GM12878 (cell line): ENCODE measurements at regions not wholly inside any gene's neighbourhood (a gene's known extent, or its start where the extent isn't known, plus 50 kb on each side); places are given as distances from the start of the nearest gene placed in this dataset.

ENCODE experiments used
- ATAC-seq: fragments of 200-7000 bp; cut with Tn5 transposase; 3 replicates; pipeline ENCODE4 v1.9.1; 2020; ENCODE audit warnings: mild to moderate bottlenecking, moderate library complexity
- BruUV-seq: library from RNA; stranded (reverse); fragments of 400-500 nt; replicated peaks from 2 replicates; lab custom pipeline; 2021; lab: Mats Ljungman, UMichigan
- CTCF ChIA-PET: fragments of 300-600 bp; sonication (Branson Sonifier 250); formaldehyde crosslinking; extraction: SDS; loops from one replicate; lab custom pipeline; 2021; ENCODE audit warnings: inconsistent platforms; lab: Yijun Ruan, JAX
- POLR2A ChIA-PET: fragments of 350-600 bp; formaldehyde crosslinking; extraction: SDS; loops from one replicate; lab custom pipeline; 2021; ENCODE audit warnings: inconsistent platforms; lab: Charles Lee
- RAD21 ChIA-PET: fragments of 300-600 bp; sonication (Branson Sonifier 250); formaldehyde crosslinking; loops from one replicate; lab custom pipeline; 2023; ENCODE audit warnings: antibody characterized with exemption; ENCODE audit not compliant: unreplicated experiment; lab: Charles Lee
- SMC1A ChIA-PET: fragments of 300-600 bp; sonication (Branson Sonifier 250); formaldehyde crosslinking; loops from one replicate; lab custom pipeline; 2023; ENCODE audit not compliant: unreplicated experiment, uncharacterized antibody; lab: Charles Lee
- DNase-seq: peaks from one replicate; pipeline ENCODE4 v3.0.0-alpha.2; 2011; ENCODE audit warnings: low read depth, low spot score
- FAIRE-seq: peaks from 3 replicates; lab custom pipeline; 2011; peaks lifted over from hg19 to GRCh38; lab: Jason Lieb, UNC
- H2AFZ ChIP-seq: 2 replicates; pipeline ENCODE4 v1.6.0; 2011; ENCODE audit warnings: low read depth, low read length, control low read depth; ENCODE audit not compliant: control insufficient read depth
- H3K27ac ChIP-seq: 2 replicates; pipeline ENCODE4 v1.5.1; 2011; ENCODE audit warnings: control low read depth; ENCODE audit not compliant: control insufficient read depth, insufficient read depth
- H3K27me3 ChIP-seq, 2 experiments: replicated peaks in 1 of 2; 2 replicates each; pipeline versions ENCODE4 v1.6.0 to v1.6.1; 2011; ENCODE audit warnings: low read length in 1 of 2; ENCODE audit not compliant: control insufficient read depth in 2 of 2, insufficient read depth in 2 of 2
- H3K36me3 ChIP-seq, 2 experiments: 2 replicates each; pipeline ENCODE4 v1.5.1; 2011; ENCODE audit warnings: low read length in 1 of 2; ENCODE audit not compliant: control insufficient read depth in 2 of 2, insufficient read depth in 2 of 2
- H3K4me1 ChIP-seq: 2 replicates; pipeline ENCODE4 v1.6.1; 2011; ENCODE audit warnings: mild to moderate bottlenecking, low read length, moderate library complexity, mixed read lengths; ENCODE audit not compliant: control insufficient read depth, insufficient read depth
- H3K4me2 ChIP-seq: 2 replicates; pipeline ENCODE4 v1.6.0; 2011; ENCODE audit warnings: control low read depth; ENCODE audit not compliant: control insufficient read depth, insufficient read depth
- H3K4me3 ChIP-seq: fragments of 200-600 bp; sonication (generic); 2 replicates; pipeline ENCODE4 v1.5.1; 2016
- H3K79me2 ChIP-seq: 2 replicates; pipeline ENCODE4 v1.6.0; 2011; ENCODE audit warnings: low read length; ENCODE audit not compliant: control insufficient read depth, insufficient read depth
- H3K9ac ChIP-seq: 2 replicates; pipeline ENCODE4 v1.8.0; 2011; ENCODE audit warnings: low read length, control low read depth, mixed read lengths; ENCODE audit not compliant: control insufficient read depth, insufficient read depth
- H3K9me3 ChIP-seq: replicated peaks from 3 replicates; pipeline ENCODE4 v1.5.1; 2011; ENCODE audit warnings: mild to moderate bottlenecking, low read length; ENCODE audit not compliant: control insufficient read depth, insufficient read depth
- H4K20me1 ChIP-seq: 2 replicates; pipeline ENCODE4 v1.6.0; 2011; ENCODE audit not compliant: control insufficient read depth, insufficient read depth
- E4F1 ChIP-seq: fragments of 450-650 bp; IDR thresholded peaks from 2 replicates; pipeline ENCODE4 v1.6.1; 2018; ENCODE audit warnings: borderline replicate concordance, mild to moderate bottlenecking; ENCODE audit not compliant: partially characterized antibody
- ZBTB11 ChIP-seq: fragments of 450-650 bp; formaldehyde crosslinking; IDR thresholded peaks from 2 replicates; pipeline ENCODE4 v1.5.0; 2022; ENCODE audit warnings: mild to moderate bottlenecking, missing genetic modification characterization
- WGBS: methylation state at CpG from one replicate; pipeline ENCODE4 v1.1.6; 2016; ENCODE audit warnings: low lambda C conversion rate; ENCODE audit not compliant: insufficient replicate concordance, insufficient coverage; ENCODE audit errors: missing lambda C conversion rate; 5-methylcytosine and 5-hydroxymethylcytosine counted together
- in situ Hi-C: fragments of 300-500 bp; cut with MboI; formaldehyde crosslinking; loops from 9 replicates; pipeline ENCODE4 v1.14.3; 2018; ENCODE audit warnings: mixed read lengths
- intact Hi-C: fragments of 100-400 bp; cut with micrococcal nuclease; formaldehyde crosslinking; loops from one replicate; pipeline ENCODE4 v1.14.2; 2022; ENCODE audit not compliant: unreplicated experiment

- Histone ChIP-seq H4K20me1 (no peaks in the 10 kb centered on the region), H3K4me1 (no peaks in the 10 kb centered on the region), H3K9me3 (no peaks in the 10 kb centered on the region; the same call in 2 of the 3 replicates), H3K79me2 (no peaks in the 10 kb centered on the region), H3K36me3 (no peaks in the 10 kb centered on the region), H2AFZ (no peak overlapping the region), H3K4me3 (no peak overlapping the region), H3K27ac (no peak overlapping the region), H3K9ac (no peak overlapping the region), H3K4me2 (no peak overlapping the region), H3K27me3 (no peaks in the 10 kb centered on the region)
- ChIA-PET SMC1A (no interaction called here), RAD21 (no interaction called here), CTCF (no interaction called here), POLR2A (no interaction called here)
- FAIRE-seq (no peak), DNase-seq (no peak), ATAC-seq (no peak)
- no peak for TF ChIP-seq E4F1
- no peak for TF ChIP-seq ZBTB11 (CRISPR knock-in tag)
- in situ Hi-C loops (no loop called here), intact Hi-C loops (no loop called here)
- no TSS peak for BruUV-seq
- 21% methylated on average over 7 of the region's 7 CpGs for WGBS
These were observed 833.3 kb downstream of the USP25 start for GRCh38 chr21:16563116-16563515.
